ENCODE measurements at regions not wholly inside any gene's neighbourhood (a gene's known extent, or its start where the extent isn't known, plus 50 kb on each side); places are given as distances from the start of the nearest gene placed in this dataset.

GRCh38 chr6:141288947-141289346 is 843.8 kb upstream of the GJE1 start:
- Histone ChIP-seq H3K4me1 (replicated peaks) (no peaks in the 10 kb centered on the region), H3K4me3 (no peak overlapping the region), H3K9me3 (no peaks in the 10 kb centered on the region), H3K27me3 (replicated peaks; ENCODE audit: insufficient read depth) (no peaks in the 10 kb centered on the region), H3K36me3 (no peaks in the 10 kb centered on the region), H3K27ac (no peak overlapping the region)
- 98% methylated on average over 5 of the region's 5 CpGs for WGBS
- DNase-seq (ENCODE audit: low spot score) = no peak
- no peak for TF ChIP-seq POLR2A (IDR thresholded peaks at IDR 0.05)
- TF ChIP-seq, protein P1, sequence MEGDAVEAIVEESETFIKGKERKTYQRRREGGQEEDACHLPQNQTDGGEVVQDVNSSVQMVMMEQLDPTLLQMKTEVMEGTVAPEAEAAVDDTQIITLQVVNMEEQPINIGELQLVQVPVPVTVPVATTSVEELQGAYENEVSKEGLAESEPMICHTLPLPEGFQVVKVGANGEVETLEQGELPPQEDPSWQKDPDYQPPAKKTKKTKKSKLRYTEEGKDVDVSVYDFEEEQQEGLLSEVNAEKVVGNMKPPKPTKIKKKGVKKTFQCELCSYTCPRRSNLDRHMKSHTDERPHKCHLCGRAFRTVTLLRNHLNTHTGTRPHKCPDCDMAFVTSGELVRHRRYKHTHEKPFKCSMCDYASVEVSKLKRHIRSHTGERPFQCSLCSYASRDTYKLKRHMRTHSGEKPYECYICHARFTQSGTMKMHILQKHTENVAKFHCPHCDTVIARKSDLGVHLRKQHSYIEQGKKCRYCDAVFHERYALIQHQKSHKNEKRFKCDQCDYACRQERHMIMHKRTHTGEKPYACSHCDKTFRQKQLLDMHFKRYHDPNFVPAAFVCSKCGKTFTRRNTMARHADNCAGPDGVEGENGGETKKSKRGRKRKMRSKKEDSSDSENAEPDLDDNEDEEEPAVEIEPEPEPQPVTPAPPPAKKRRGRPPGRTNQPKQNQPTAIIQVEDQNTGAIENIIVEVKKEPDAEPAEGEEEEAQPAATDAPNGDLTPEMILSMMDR (IDR thresholded peaks at IDR 0.05) = no peak
- no peak for TF ChIP-seq POLR2AphosphoS5 (IDR thresholded peaks at IDR 0.05)
- intact Hi-C loops (cut with DNase I) = no loop called here

DNA sequence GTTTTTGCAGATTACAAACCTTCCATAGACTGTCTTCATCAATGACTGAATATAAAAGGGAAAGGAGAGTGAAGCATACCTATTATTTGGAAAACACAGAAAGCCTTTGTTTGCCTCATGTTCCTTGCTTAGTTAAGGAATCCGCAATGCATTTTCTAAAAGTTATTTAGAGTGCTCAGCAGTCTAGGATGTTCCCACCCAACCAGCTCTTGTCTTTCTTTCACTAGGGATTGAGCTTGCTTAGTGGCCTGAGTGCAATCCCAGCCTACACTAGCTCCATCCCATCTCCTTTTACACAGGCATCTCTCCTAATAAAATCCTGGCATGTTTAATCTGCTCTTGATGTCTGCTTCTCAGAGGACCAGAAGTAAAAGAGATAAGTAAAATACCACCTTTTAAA is 850.5 kb upstream of the GJE1 start:
- Histone ChIP-seq H3K36me3 (no peaks in the 10 kb centered on the region), H3K27me3 (replicated peaks; ENCODE audit: insufficient read depth) (no peaks in the 10 kb centered on the region), H3K4me1 (replicated peaks) (no peaks in the 10 kb centered on the region), H3K4me3 (no peak overlapping the region), H3K27ac (no peak overlapping the region), H3K9me3 (no peaks in the 10 kb centered on the region)
- intact Hi-C loops (cut with DNase I) = no loop called here
- 85% methylated on average over 1 of the region's 1 CpG for WGBS
- TF ChIP-seq POLR2A (IDR thresholded peaks at IDR 0.05) (no peak), POLR2AphosphoS5 (IDR thresholded peaks at IDR 0.05) (no peak)
- TF ChIP-seq, protein P1 (IDR thresholded peaks at IDR 0.05) = no peak
- DNase-seq (ENCODE audit: low spot score) = no peak

- no peaks in the 10 kb centered on the region for H3K9me3 ChIP-seq
- intact Hi-C loops (cut with DNase I) = no loop called here
- no peak overlapping the region for H3K27ac ChIP-seq
Measured at GRCh38 chr6:141269684-141270083, 863.0 kb upstream of the GJE1 start.

DNA sequence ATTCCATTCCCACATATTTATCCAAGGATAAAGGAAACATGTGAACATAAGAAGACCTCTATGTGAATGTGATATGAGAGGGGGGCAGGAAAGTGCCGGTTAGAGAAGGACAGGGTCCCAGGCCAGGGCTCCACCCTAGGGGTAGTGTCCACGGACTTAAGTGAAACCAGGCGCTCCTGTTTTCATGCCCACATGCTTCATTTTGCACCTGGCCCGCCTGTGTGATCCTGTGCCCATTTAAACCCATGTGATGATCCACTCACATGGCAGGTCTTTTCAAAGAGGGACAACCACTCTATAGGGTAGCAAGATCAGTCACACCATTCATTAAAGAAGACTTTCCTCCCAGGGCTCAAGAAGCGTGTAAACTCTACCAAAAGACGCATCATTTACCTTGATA is 865.3 kb upstream of the GJE1 start:
- Histone ChIP-seq H3K27me3 (replicated peaks; ENCODE audit: insufficient read depth) (no peaks in the 10 kb centered on the region), H3K27ac (no peak overlapping the region), H3K9me3 (no peaks in the 10 kb centered on the region), H3K4me3 (no peak overlapping the region), H3K36me3 (no peaks in the 10 kb centered on the region), H3K4me1 (replicated peaks) (no peaks in the 10 kb centered on the region)
- TF ChIP-seq, protein P1 (IDR thresholded peaks at IDR 0.05) = no peak
- DNase-seq (ENCODE audit: low spot score) = no peak
- intact Hi-C loops (cut with DNase I) = no loop called here
- 96% methylated on average over 6 of the region's 6 CpGs for WGBS

More at GRCh38 chr6:141269684-141270083, 863.0 kb upstream of the GJE1 start:
- TF ChIP-seq, protein P1 (IDR thresholded peaks at IDR 0.05) = no peak
- TF ChIP-seq POLR2A (IDR thresholded peaks at IDR 0.05) (no peak), POLR2AphosphoS5 (IDR thresholded peaks at IDR 0.05) (no peak)
- DNase-seq (ENCODE audit: low spot score) = no peak
- Histone ChIP-seq H3K27me3 (replicated peaks; ENCODE audit: insufficient read depth) (no peaks in the 10 kb centered on the region), H3K4me3 (no peak overlapping the region), H3K4me1 (replicated peaks) (no peaks in the 10 kb centered on the region), H3K36me3 (no peaks in the 10 kb centered on the region)

- 30% methylated on average over 4 of the region's 4 CpGs for WGBS
- Histone ChIP-seq H3K4me1 (replicated peaks) (no peaks in the 10 kb centered on the region), H3K36me3 (no peaks in the 10 kb centered on the region), H3K4me3 (no peak overlapping the region), H3K27me3 (replicated peaks; ENCODE audit: insufficient read depth) (no peaks in the 10 kb centered on the region), H3K9me3 (no peaks in the 10 kb centered on the region), H3K27ac (no peak overlapping the region)
- TF ChIP-seq, protein P1 (IDR thresholded peaks at IDR 0.05) = no peak
- TF ChIP-seq POLR2AphosphoS5 (IDR thresholded peaks at IDR 0.05) = no peak
- no peak for TF ChIP-seq POLR2A (IDR thresholded peaks at IDR 0.05)
- intact Hi-C loops (cut with DNase I) = no loop called here
- DNase-seq (ENCODE audit: low spot score) = no peak
Measured at GRCh38 chr6:141265756-141266623, 866.7 kb upstream of the GJE1 start.
